K562 (cell line): ENCODE measurements at regions not wholly inside any gene's neighbourhood (a gene's known extent, or its start where the extent isn't known, plus 50 kb on each side); places are given as distances from the start of the nearest gene placed in this dataset.

Experiments used
- ATAC-seq: fragments of 200-7000 bp; cut with Tn5 transposase; 3 replicates; pipeline ENCODE4 v1.9.1; 2020; ENCODE audit warnings: moderate library complexity
- BruUV-seq: library from RNA; stranded (reverse); fragments of 400-500 nt; replicated peaks from 2 replicates; lab custom pipeline; 2021; lab: Mats Ljungman, UMichigan
- CTCF ChIA-PET: fragments of 300-600 bp; formaldehyde crosslinking; extraction: SDS; loops from one replicate; lab custom pipeline; 2021; ENCODE audit warnings: low intra/inter-chr PET ratio; lab: Yijun Ruan, JAX
- POLR2A ChIA-PET: fragments of 300-600, 350-650 bp; sonication (Branson Sonifier 250); formaldehyde crosslinking; extraction: SDS; loops from one replicate; lab custom pipeline; 2021; ENCODE audit warnings: antibody characterized with exemption, inconsistent platforms; lab: Yijun Ruan, JAX
- DNase-seq, 4 experiments: peaks; one replicate each; pipeline versions ENCODE4 v3.0.0 to v3.0.0-alpha.2; 2011 to 2018; ENCODE audit warnings: low spot score in 3 of 4, mixed read lengths in 3 of 4; ENCODE audit errors: extremely low read depth in 1 of 4
- FAIRE-seq: peaks from 2 replicates; lab custom pipeline; 2011; peaks lifted over from hg19 to GRCh38; lab: Jason Lieb, UNC
- H2AFZ ChIP-seq: 2 replicates; pipeline ENCODE4 v1.6.0; 2011; ENCODE audit warnings: low read depth, low read length, control low read depth, inconsistent platforms
- H3K27ac ChIP-seq: fragments of 200-600 bp; 3 replicates; pipeline ENCODE4 v1.8.0; 2011; ENCODE audit warnings: low read depth, mild to moderate bottlenecking, control low read depth, inconsistent platforms, low read length, moderate library complexity, mixed read lengths; ENCODE audit errors: extremely low read depth
- H3K27me3 ChIP-seq, 2 experiments: fragments of 300-600 bp in 1 of 2; 2 replicates in 1 of 2; 3 replicates in 1 of 2; pipeline versions ENCODE4 v1.6.0 to v1.8.0; 2011; ENCODE audit warnings: inconsistent platforms in 2 of 2, low read length in 2 of 2, mild to moderate bottlenecking in 1 of 2, mixed read lengths in 1 of 2, moderate library complexity in 1 of 2; ENCODE audit not compliant: control insufficient read depth in 2 of 2, insufficient read depth in 2 of 2
- H3K36me3 ChIP-seq: fragments of 300-600 bp; 3 replicates; pipeline ENCODE4 v1.8.0; 2011; ENCODE audit warnings: mild to moderate bottlenecking, low read length, inconsistent platforms; ENCODE audit not compliant: control insufficient read depth, insufficient read depth
- H3K4me1 ChIP-seq, 2 experiments: fragments of 200-600 bp in 1 of 2; replicated peaks in 1 of 2; 2 replicates in 1 of 2; 3 replicates in 1 of 2; pipeline versions ENCODE4 v1.5.1 to v1.8.0; 2011; ENCODE audit warnings: inconsistent platforms in 2 of 2, low read length in 2 of 2, mild to moderate bottlenecking in 1 of 2, mixed read lengths in 1 of 2, moderate library complexity in 1 of 2; ENCODE audit not compliant: control insufficient read depth in 2 of 2, insufficient read depth in 2 of 2
- H3K4me2 ChIP-seq: 2 replicates; pipeline ENCODE4 v1.6.1; 2011; ENCODE audit warnings: low read length, control low read depth, inconsistent platforms, mixed read lengths; ENCODE audit not compliant: insufficient read depth
- H3K4me3 ChIP-seq: fragments of 200-600 bp; sonication (generic), shearing (Covaris generic); 2 replicates; pipeline ENCODE4 v1.5.1; 2016; ENCODE audit warnings: control low read depth, inconsistent platforms
- H3K79me2 ChIP-seq: fragments of 200-600 bp; 3 replicates; pipeline ENCODE4 v1.8.0; 2011; ENCODE audit warnings: low read length, inconsistent platforms; ENCODE audit not compliant: control insufficient read depth, insufficient read depth
- H3K9ac ChIP-seq, 2 experiments: 2 replicates each; pipeline versions ENCODE4 v1.6.0 to v1.6.1; 2011; ENCODE audit warnings: low read depth in 2 of 2, low read length in 2 of 2, control low read depth in 1 of 2, inconsistent platforms in 1 of 2, mild to moderate bottlenecking in 1 of 2, mixed read lengths in 1 of 2; ENCODE audit not compliant: insufficient read depth in 1 of 2
- H3K9me1 ChIP-seq: one replicate; pipeline ENCODE4 v1.6.0; 2011; ENCODE audit warnings: inconsistent platforms, mild to moderate bottlenecking, low read length, moderate library complexity; ENCODE audit not compliant: control insufficient read depth, insufficient read depth
- H3K9me3 ChIP-seq: replicated peaks from 2 replicates; pipeline ENCODE4 v1.5.1; 2011; ENCODE audit warnings: low read depth, low read length, inconsistent platforms; ENCODE audit not compliant: control insufficient read depth, insufficient read depth
- H4K20me1 ChIP-seq: replicated peaks from 2 replicates; pipeline ENCODE4 v1.6.1; 2011; ENCODE audit warnings: low read length, inconsistent platforms, mixed read lengths; ENCODE audit not compliant: control insufficient read depth, insufficient read depth
- BHLHE40 ChIP-seq: IDR thresholded peaks from 2 replicates; pipeline ENCODE4 v1.6.1; 2011; ENCODE audit warnings: low read length, improper control_type of control experiment
- C11orf30 ChIP-seq: fragments of 450-650 bp; IDR thresholded peaks from 2 replicates; pipeline ENCODE4 v1.6.1; 2016; ENCODE audit warnings: low read depth, mild to moderate bottlenecking
- CLOCK ChIP-seq: fragments of 250-450 bp; sonication (Bioruptor Pico); IDR thresholded peaks from 2 replicates; pipeline ENCODE4 v1.4.0; 2020; ENCODE audit warnings: mild to moderate bottlenecking, moderate library complexity, borderline replicate concordance
- L3MBTL2 ChIP-seq: fragments of 450-650 bp; IDR thresholded peaks from 2 replicates; pipeline ENCODE4 v1.6.1; 2016; ENCODE audit warnings: mild to moderate bottlenecking, moderate library complexity
- MAFK ChIP-seq: IDR thresholded peaks from 2 replicates; pipeline ENCODE4 v1.6.1; 2011; ENCODE audit warnings: low read length, improper control_type of control experiment
- NFE2L1 ChIP-seq: fragments of 450-650 bp; IDR thresholded peaks from 2 replicates; pipeline ENCODE4 v1.6.1; 2016; ENCODE audit warnings: missing genetic modification characterization, low read depth, mild to moderate bottlenecking, missing compliant biosample characterization, moderate library complexity, borderline replicate concordance
- RERE ChIP-seq: sonication (generic); formaldehyde crosslinking; IDR thresholded peaks from 2 replicates; pipeline ENCODE4 v1.8.0; 2023; ENCODE audit warnings: missing genetic modification reagents, mild to moderate bottlenecking, borderline replicate concordance
- SRSF9 ChIP-seq: fragments of 200-400 bp; formaldehyde crosslinking; IDR thresholded peaks from 2 replicates; pipeline ENCODE4 v1.6.1; 2017; ENCODE audit warnings: low read depth, low read length, borderline replicate concordance
- TEAD2 ChIP-seq: fragments of 450-650 bp; IDR thresholded peaks from 2 replicates; pipeline ENCODE4 v1.6.1; 2016; ENCODE audit warnings: missing genetic modification characterization, control low read depth, missing compliant biosample characterization
- ZNF316 ChIP-seq: fragments of 450-650 bp; IDR thresholded peaks from 2 replicates; pipeline ENCODE4 v1.6.1; 2016
- WGBS: fragments of 100-300 bp; shearing (Covaris generic); methylation state at CpG from one replicate; pipeline ENCODE4 v1.1.6; 2016; ENCODE audit warnings: low coverage, mixed read lengths; ENCODE audit not compliant: insufficient coverage; ENCODE audit errors: missing lambda C conversion rate; 5-methylcytosine and 5-hydroxymethylcytosine counted together
- in situ Hi-C: fragments of 300-500 bp; cut with MboI; formaldehyde crosslinking; loops from 4 replicates; pipeline ENCODE4 v1.15.0; 2018; ENCODE audit warnings: inconsistent platforms, mixed read lengths
- intact Hi-C: fragments of 100-400 bp; cut with micrococcal nuclease; formaldehyde crosslinking; loops from 2 replicates; pipeline ENCODE4 v1.14.2; 2022

- H3K9ac ChIP-seq, result no peak overlapping the region
- H3K4me1 ChIP-seq, result no peaks in the 10 kb centered on the region; a peak in 2 of 5 replicates
- in situ Hi-C loops, result loop anchor here (25.0 kb wide), 1 partner anchor 263 kb away; no protein-coding TSS in a partner anchor
- DNase-seq (peak in 2 of 4 experiments; percentile 11 to 53), FAIRE-seq (peak; percentile 85), ATAC-seq (peak; percentile 87)
- H3K36me3 ChIP-seq, result no peaks in the 10 kb centered on the region
- no peaks in the 10 kb centered on the region for H3K9me1 ChIP-seq
- CTCF ChIA-PET, result no interaction called here
- H3K27me3 ChIP-seq, result no peaks in the 10 kb centered on the region
- 6% methylated on average over 3 of the region's 3 CpGs for WGBS
- 0 out of 2 replicates have a peak overlapping the region, but pooled peaks have one; percentile 38 for H2AFZ ChIP-seq
- no peaks in the 10 kb centered on the region for H3K9me3 ChIP-seq
- no peak overlapping the region for H3K27ac ChIP-seq
- POLR2A ChIA-PET, result no interaction called here
- H3K4me3 ChIP-seq, result no peak overlapping the region
- H4K20me1 ChIP-seq, result no peaks in the 10 kb centered on the region
- H3K79me2 ChIP-seq, result no peaks in the 10 kb centered on the region
- no TSS peak for BruUV-seq
- intact Hi-C loops, result no loop called here
- no peak overlapping the region; the same call in 1 of the 2 replicates for H3K4me2 ChIP-seq
- TF ChIP-seq ZNF316 (peak; percentile 89), NFE2L1 (tag) (peak; percentile 92), C11orf30 (peak; percentile 85), RERE (CRISPR knock-in tag) (no peak), MAFK (peak; percentile 88), SRSF9 (no peak), CLOCK (no peak), TEAD2 (tag) (no peak), BHLHE40 (0 out of 2 replicates have a peak, but pooled peaks have one; percentile 56), L3MBTL2 (peak; percentile 12; the same call in 1 of the 2 replicates)
These were observed 198.7 kb upstream of the SERP2 start for GRCh38 chr13:44174769-44175425.
